GM19043 (cell line): ENCODE measurements at regions not wholly inside any gene's neighbourhood (a gene's known extent, or its start where the extent isn't known, plus 50 kb on each side); places are given as distances from the start of the nearest gene placed in this dataset.
"Not testable (repeated sequence)": the region's sequence is repeated elsewhere in the genome, so short reads cannot be mapped to it uniquely, and the experiment has no call there.

Source experiments
- ATAC-seq: cut with Tn5 transposase; IDR thresholded peaks from one replicate; pipeline ENCODE4 v1.9.1; 2021; ENCODE audit warnings: low read depth; ENCODE audit not compliant: unreplicated experiment

GRCh38 chr11:116667318-116667717, 105.5 kb downstream of the BUD13 start:
- ATAC-seq, result not testable (repeated sequence)

GRCh38 chr11:116666673-116667249, 106.0 kb downstream of the BUD13 start:
- ATAC-seq, result not testable (repeated sequence)

- no peak for ATAC-seq
Measured at GRCh38 chr11:116665523-116665922, 107.3 kb downstream of the BUD13 start.

GRCh38 chr11:116661056-116661455, 111.7 kb downstream of the BUD13 start:
- no peak for ATAC-seq

- no peak for ATAC-seq
Measured at GRCh38 chr11:116660011-116660410, 112.8 kb downstream of the BUD13 start.

- no peak for ATAC-seq
Measured at GRCh38 chr11:116658876-116659535, 113.8 kb downstream of the BUD13 start.

- no peak for ATAC-seq
Measured at GRCh38 chr11:116657842-116658825, 114.7 kb downstream of the BUD13 start.

- ATAC-seq, result no peak
Measured at GRCh38 chr11:116656011-116656410, 116.8 kb downstream of the BUD13 start.

GRCh38 chr11:116654526-116654925, 118.3 kb downstream of the BUD13 start:
- ATAC-seq, result no peak

- no peak for ATAC-seq
Measured at GRCh38 chr11:116653206-116653605, 119.6 kb downstream of the BUD13 start.

- ATAC-seq, result no peak
Measured at GRCh38 chr11:116651737-116652237, 121.0 kb downstream of the BUD13 start.

GRCh38 chr11:116651098-116651736, 121.6 kb downstream of the BUD13 start:
- ATAC-seq, result no peak

GRCh38 chr11:116650052-116650451, 122.7 kb downstream of the BUD13 start:
- ATAC-seq, result no peak

GRCh38 chr11:116649268-116649667, 123.5 kb downstream of the BUD13 start:
- ATAC-seq, result no peak

- ATAC-seq, result no peak
Measured at GRCh38 chr11:116648247-116649174, 124.3 kb downstream of the BUD13 start.

GRCh38 chr11:116647305-116648080, 125.3 kb downstream of the BUD13 start:
- ATAC-seq, result no peak

GRCh38 chr11:116646191-116646590, 126.6 kb downstream of the BUD13 start:
- ATAC-seq, result no peak

GRCh38 chr11:116644941-116645305, 127.9 kb downstream of the BUD13 start:
- ATAC-seq, result no peak
